H1 (cell line): ENCODE measurements at regions not wholly inside any gene's neighbourhood (a gene's known extent, or its start where the extent isn't known, plus 50 kb on each side); places are given as distances from the start of the nearest gene placed in this dataset.

Source experiments
- CTCF ChIA-PET: fragments of 300-600 bp; sonication (Branson Sonifier 250); formaldehyde crosslinking; loops from one replicate; lab custom pipeline; 2021; ENCODE audit not compliant: partially characterized antibody; lab: Charles Lee
- POLR2A ChIA-PET: fragments of 300-600 bp; sonication (Branson Sonifier 250); formaldehyde crosslinking; loops from one replicate; lab custom pipeline; 2021; ENCODE audit warnings: inconsistent platforms; ENCODE audit not compliant: partially characterized antibody; lab: Charles Lee
- DNase-seq, 2 experiments: peaks; one replicate each; pipeline versions ENCODE4 v3.0.0 to v3.0.0-alpha.2; 2010 to 2022; ENCODE audit warnings: low spot score in 2 of 2, low read depth in 1 of 2, mixed read lengths in 1 of 2
- FAIRE-seq: peaks from 2 replicates; lab custom pipeline; 2011; peaks lifted over from hg19 to GRCh38; lab: Jason Lieb, UNC
- H2AFZ ChIP-seq: 2 replicates; pipeline ENCODE4 v1.8.1; 2012; ENCODE audit warnings: low read length, inconsistent platforms
- H2AK5ac ChIP-seq: 2 replicates; pipeline ENCODE4 v1.6.1; 2013; ENCODE audit warnings: low read depth, low read length
- H2BK120ac ChIP-seq: replicated peaks from 2 replicates; pipeline ENCODE3; 2013; ENCODE audit warnings: low read depth, low read length, inconsistent platforms
- H2BK12ac ChIP-seq: 2 replicates; pipeline ENCODE4 v1.6.1; 2013; ENCODE audit warnings: low read depth, low read length
- H2BK15ac ChIP-seq: 2 replicates; pipeline ENCODE4 v1.6.1; 2013; ENCODE audit warnings: low read length
- H2BK20ac ChIP-seq: 2 replicates; pipeline ENCODE4 v1.6.1; 2013; ENCODE audit warnings: low read length
- H2BK5ac ChIP-seq: 2 replicates; pipeline ENCODE4 v1.6.1; 2013; ENCODE audit warnings: low read depth, low read length
- H3K14ac ChIP-seq: 2 replicates; pipeline ENCODE4 v1.6.1; 2013; ENCODE audit warnings: inconsistent platforms; ENCODE audit not compliant: insufficient read length
- H3K18ac ChIP-seq: 2 replicates; pipeline ENCODE4 v1.6.1; 2013; ENCODE audit warnings: low read length; ENCODE audit errors: extremely low read depth
- H3K23ac ChIP-seq: 2 replicates; pipeline ENCODE4 v1.6.1; 2013; ENCODE audit warnings: inconsistent platforms; ENCODE audit not compliant: insufficient read length
- H3K23me2 ChIP-seq: 2 replicates; pipeline ENCODE4 v1.6.1; 2013; ENCODE audit warnings: low read depth, low read length
- H3K27ac ChIP-seq: 2 replicates; pipeline ENCODE4 v1.6.1; 2011; ENCODE audit warnings: low read depth, low read length, inconsistent platforms
- H3K27me3 ChIP-seq, 4 experiments: replicated peaks in 1 of 4; 1 replicate in 1 of 4; 2 replicates in 3 of 4; pipeline versions ENCODE4 v1.6.1 to v1.8.1; 2011 to 2013; ENCODE audit warnings: low read length in 3 of 4, mild to moderate bottlenecking in 3 of 4, inconsistent platforms in 2 of 4, mixed read lengths in 2 of 4, moderate library complexity in 1 of 4; ENCODE audit not compliant: control insufficient read depth in 3 of 4, insufficient read depth in 3 of 4; ENCODE audit errors: extremely low read depth in 1 of 4
- H3K36me3 ChIP-seq, 4 experiments: 2 replicates each; pipeline versions ENCODE4 v1.6.1 to v1.8.1; 2011 to 2013; ENCODE audit warnings: mild to moderate bottlenecking in 4 of 4, low read length in 3 of 4, moderate library complexity in 2 of 4, control low read depth in 1 of 4, inconsistent platforms in 1 of 4; ENCODE audit not compliant: insufficient read depth in 4 of 4, control insufficient read depth in 2 of 4
- H3K4ac ChIP-seq: replicated peaks from 2 replicates; pipeline ENCODE3; 2013; ENCODE audit warnings: low read length, low read depth, mixed read lengths, inconsistent platforms; ENCODE audit not compliant: insufficient read length
- H3K4me1 ChIP-seq, 4 experiments: replicated peaks in 1 of 4; 1 replicate in 1 of 4; 2 replicates in 3 of 4; pipeline versions ENCODE4 v1.6.1 to v1.8.1; 2011 to 2013; ENCODE audit warnings: low read length in 3 of 4, inconsistent platforms in 2 of 4, mixed read lengths in 1 of 4; ENCODE audit not compliant: insufficient read depth in 4 of 4, control insufficient read depth in 3 of 4
- H3K4me2 ChIP-seq, 2 experiments: 2 replicates each; pipeline versions ENCODE4 v1.6.1 to v1.8.1; 2011 to 2013; ENCODE audit warnings: low read depth in 2 of 2, low read length in 2 of 2, control low read depth in 1 of 2, inconsistent platforms in 1 of 2, mild to moderate bottlenecking in 1 of 2; ENCODE audit not compliant: insufficient read depth in 1 of 2
- H3K4me3 ChIP-seq, 4 experiments: fragments of 200-600, 300-600 bp in 1 of 4; sonication (generic), shearing (Covaris generic), sonication (Bioruptor Twin) in 1 of 4; 2 replicates each; pipeline versions ENCODE4 v1.5.1 to v1.8.1; 2011 to 2016; ENCODE audit warnings: low read length in 4 of 4, low read depth in 3 of 4, control low read depth in 2 of 4, inconsistent platforms in 2 of 4, mild to moderate bottlenecking in 2 of 4, mixed read lengths in 1 of 4, moderate library complexity in 1 of 4; ENCODE audit not compliant: insufficient read depth in 2 of 4; ENCODE audit errors: extremely low read depth in 1 of 4
- H3K56ac ChIP-seq: replicated peaks from 2 replicates; pipeline ENCODE3; 2013; ENCODE audit warnings: low read depth, mild to moderate bottlenecking, mixed read lengths, low read length, inconsistent platforms; ENCODE audit not compliant: insufficient read length
- H3K79me1 ChIP-seq: 2 replicates; pipeline ENCODE4 v1.6.1; 2013; ENCODE audit warnings: low read depth, low read length, control low read depth
- H3K79me2 ChIP-seq, 2 experiments: 2 replicates each; pipeline versions ENCODE4 v1.6.1 to v1.8.1; 2012 to 2013; ENCODE audit warnings: low read length in 2 of 2, mild to moderate bottlenecking in 2 of 2, inconsistent platforms in 1 of 2; ENCODE audit not compliant: insufficient read depth in 2 of 2, control insufficient read depth in 1 of 2
- H3K9ac ChIP-seq, 4 experiments: replicated peaks in 1 of 4; 1 replicate in 1 of 4; 2 replicates in 3 of 4; pipeline versions ENCODE4 v1.6.1 to v1.8.1; 2011 to 2013; ENCODE audit warnings: low read depth in 3 of 4, low read length in 3 of 4, control low read depth in 2 of 4, mild to moderate bottlenecking in 2 of 4, moderate library complexity in 2 of 4, inconsistent platforms in 1 of 4; ENCODE audit errors: extremely low read depth in 1 of 4
- H3K9me3 ChIP-seq, 2 experiments: 2 replicates each; pipeline versions ENCODE4 v1.6.1 to v1.8.1; 2012 to 2013; ENCODE audit warnings: mild to moderate bottlenecking in 2 of 2, moderate library complexity in 2 of 2, control low read depth in 1 of 2, inconsistent platforms in 1 of 2, low read depth in 1 of 2, low read length in 1 of 2, mixed read lengths in 1 of 2; ENCODE audit not compliant: insufficient read depth in 2 of 2
- H4K20me1 ChIP-seq, 2 experiments: replicated peaks in 1 of 2; 2 replicates each; pipeline versions ENCODE3 to v1.8.1; 2011 to 2013; ENCODE audit warnings: inconsistent platforms in 2 of 2, low read length in 2 of 2, mild to moderate bottlenecking in 1 of 2; ENCODE audit not compliant: insufficient read depth in 2 of 2, control insufficient read depth in 1 of 2
- H4K5ac ChIP-seq: 2 replicates; pipeline ENCODE4 v1.6.1; 2013; ENCODE audit warnings: low read length, low read depth, mixed read lengths, inconsistent platforms; ENCODE audit not compliant: insufficient read length
- H4K8ac ChIP-seq: 2 replicates; pipeline ENCODE4 v1.8.0; 2013; ENCODE audit warnings: mild to moderate bottlenecking, moderate library complexity, low read length, inconsistent platforms; ENCODE audit not compliant: insufficient read depth; ENCODE audit errors: extremely low read depth
- H4K91ac ChIP-seq: replicated peaks from 2 replicates; pipeline ENCODE3; 2013; ENCODE audit warnings: low read length, mixed read lengths, inconsistent platforms; ENCODE audit not compliant: insufficient read length
- SRF ChIP-seq: IDR thresholded peaks from 2 replicates; pipeline ENCODE4 v1.6.1; 2011; ENCODE audit warnings: mild to moderate bottlenecking, low read depth, low read length, moderate library complexity
- WGBS, 2 experiments: shearing (Covaris generic) in 1 of 2; methylation state at CpG; one replicate each; pipeline versions ENCODE4 v1.1.6 to v1.1.7; 2013 to 2015; ENCODE audit warnings: low lambda C conversion rate in 2 of 2, mixed read lengths in 2 of 2, inconsistent platforms in 1 of 2, low coverage in 1 of 2, missing lambda C conversion rate in 1 of 2; ENCODE audit not compliant: insufficient replicate concordance in 2 of 2, insufficient coverage in 1 of 2, insufficient read length in 1 of 2; ENCODE audit errors: extremely low coverage in 1 of 2, missing lambda C conversion rate in 1 of 2; 5-methylcytosine and 5-hydroxymethylcytosine counted together

- Histone ChIP-seq H4K91ac (no peak overlapping the region), H2AFZ (no peak overlapping the region), H3K27ac (no peak overlapping the region), H3K4me1 (peaks cover 0 to 2% (median 0%) of the 10 kb centered on the region in 4 experiments; a peak in 1 of 7 replicates), H3K23ac (no peak overlapping the region), H3K4ac (no peak overlapping the region), H4K8ac (no peak overlapping the region), H3K36me3 (no peaks in the 10 kb centered on the region), H3K56ac (no peak overlapping the region), H2BK120ac (no peak overlapping the region), H3K9me3 (no peaks in the 10 kb centered on the region; a peak in 1 of 4 replicates), H3K4me2 (no peak overlapping the region), H3K4me3 (no peak overlapping the region), H2AK5ac (no peak overlapping the region), H4K5ac (no peak overlapping the region), H3K27me3 (no peaks in the 10 kb centered on the region), H4K20me1 (no peaks in the 10 kb centered on the region), H3K79me1 (no peaks in the 10 kb centered on the region), H2BK20ac (no peak overlapping the region), H2BK12ac (no peak overlapping the region), H3K9ac (no peak overlapping the region), H2BK5ac (no peak overlapping the region), H3K23me2 (no peaks in the 10 kb centered on the region), H3K79me2 (no peaks in the 10 kb centered on the region), H3K14ac (no peak overlapping the region), H3K18ac (no peak overlapping the region), H2BK15ac (no peak overlapping the region)
- WGBS, 2 experiments, result 87% methylated on average over 3 of the region's 3 CpGs; no CpG with 5 or more reads in 1 of the 2 experiments
- DNase-seq, result no peak
- POLR2A ChIA-PET, result no interaction called here
- no peak for FAIRE-seq
- CTCF ChIA-PET, result interaction anchor here (0.9 kb wide), 1 partner anchor 42 kb away, joined by 3 read pairs; no protein-coding TSS in a partner anchor
- no peak for TF ChIP-seq SRF
Measured at GRCh38 chr10:58109731-58110130, 158.0 kb downstream of the IPMK start.
